OCI-LY7 (cell line): ENCODE measurements at regions not wholly inside any gene's neighbourhood (a gene's known extent, or its start where the extent isn't known, plus 50 kb on each side); places are given as distances from the start of the nearest gene placed in this dataset.

Experiments used
- BruUV-seq: library from RNA; stranded (reverse); fragments of 400-500 nt; replicated peaks from 2 replicates; lab custom pipeline; 2021; lab: Mats Ljungman, UMichigan
- CTCF ChIA-PET: fragments of 300-600 bp; sonication (Branson Sonifier 250); formaldehyde crosslinking; loops from one replicate; lab custom pipeline; 2022; ENCODE audit warnings: antibody characterized with exemption; ENCODE audit not compliant: unreplicated experiment; lab: Charles Lee
- POLR2A ChIA-PET: fragments of 300-600 bp; sonication (Branson Sonifier 250); formaldehyde crosslinking; loops from one replicate; lab custom pipeline; 2022; ENCODE audit warnings: antibody characterized with exemption; lab: Charles Lee
- DNase-seq: peaks from one replicate; pipeline ENCODE4 v3.0.0-alpha.2; 2015; ENCODE audit warnings: low spot score
- H2AFZ ChIP-seq: fragments of 200-600 bp; sonication (generic), shearing (Covaris generic); 2 replicates; pipeline ENCODE4 v1.6.1; 2014; ENCODE audit warnings: mild to moderate bottlenecking, antibody characterized with exemption, low read length, moderate library complexity
- H3K27ac ChIP-seq: fragments of 200-600 bp; sonication (generic); 2 replicates; pipeline ENCODE4 v1.5.1; 2014; ENCODE audit warnings: mixed run types, low read depth, mild to moderate bottlenecking, moderate library complexity, low read length, inconsistent platforms; ENCODE audit not compliant: poor library complexity, severe bottlenecking
- H3K36me3 ChIP-seq: fragments of 200-600 bp; sonication (generic); 2 replicates; pipeline ENCODE4 v1.6.1; 2014; ENCODE audit warnings: mild to moderate bottlenecking, antibody characterized with exemption, low read length, moderate library complexity, mixed read lengths; ENCODE audit not compliant: insufficient read depth
- H3K4me1 ChIP-seq: fragments of 200-600 bp; sonication (generic); 2 replicates; pipeline ENCODE4 v1.5.1; 2014; ENCODE audit warnings: mild to moderate bottlenecking, low read length; ENCODE audit not compliant: insufficient read depth, poor library complexity, severe bottlenecking
- H3K4me2 ChIP-seq: fragments of 200-600 bp; sonication (generic); 2 replicates; pipeline ENCODE4 v1.6.1; 2014; ENCODE audit warnings: mild to moderate bottlenecking, low read length
- H3K4me3 ChIP-seq: fragments of 200-600 bp; sonication (generic); 2 replicates; pipeline ENCODE4 v1.5.1; 2014; ENCODE audit warnings: mild to moderate bottlenecking, low read depth, low read length; ENCODE audit not compliant: poor library complexity, severe bottlenecking
- H3K79me2 ChIP-seq: fragments of 200-600 bp; sonication (generic); 2 replicates; pipeline ENCODE4 v1.6.1; 2016; ENCODE audit warnings: low read depth, mild to moderate bottlenecking, low read length, moderate library complexity, mixed read lengths; ENCODE audit not compliant: insufficient read depth
- H3K9me2 ChIP-seq: fragments of 200-600 bp; sonication (generic); 2 replicates; pipeline ENCODE4 v1.6.1; 2016; ENCODE audit warnings: mild to moderate bottlenecking, low read length, mixed read lengths; ENCODE audit not compliant: insufficient read depth
- H3K9me3 ChIP-seq: fragments of 200-600 bp; sonication (generic); 2 replicates; pipeline ENCODE4 v1.6.1; 2014; ENCODE audit warnings: mild to moderate bottlenecking, mixed run types, low read length, mixed read lengths
- H4K20me1 ChIP-seq: fragments of 200-600 bp; sonication (generic); 2 replicates; pipeline ENCODE4 v1.6.1; 2014; ENCODE audit warnings: mild to moderate bottlenecking, antibody characterized with exemption, low read length, moderate library complexity, mixed read lengths; ENCODE audit not compliant: insufficient read depth
- CTCF ChIP-seq: fragments of 200-600 bp; sonication (generic); conservative IDR thresholded peaks from 2 replicates; pipeline ENCODE4 v1.5.1; 2014; ENCODE audit warnings: mild to moderate bottlenecking, antibody characterized with exemption, low read length, moderate library complexity, mixed read lengths
- EZH2phosphoT487 ChIP-seq: fragments of 200-600 bp; sonication (generic); IDR thresholded peaks from 2 replicates; pipeline ENCODE4 v1.6.1; 2018; ENCODE audit warnings: low read depth, borderline replicate concordance, mild to moderate bottlenecking, mixed run types, antibody characterized with exemption, low read length, moderate library complexity, mixed read lengths
- intact Hi-C: fragments of 100-400 bp; cut with micrococcal nuclease; formaldehyde crosslinking; loops from one replicate; pipeline ENCODE4 v1.10.0; 2022; ENCODE audit not compliant: unreplicated experiment

- H3K4me3 ChIP-seq = no peak overlapping the region
- CTCF ChIA-PET = no interaction called here
- TF ChIP-seq EZH2phosphoT487 (no peak), CTCF (no peak)
- no peaks in the 10 kb centered on the region for H3K36me3 ChIP-seq
- no peak overlapping the region for H3K27ac ChIP-seq
- H3K9me3 ChIP-seq = no peaks in the 10 kb centered on the region
- no peaks in the 10 kb centered on the region for H4K20me1 ChIP-seq
- no peak overlapping the region for H2AFZ ChIP-seq
- no TSS peak for BruUV-seq
- POLR2A ChIA-PET = no interaction called here
- no peak for DNase-seq
- H3K4me1 ChIP-seq = no peaks in the 10 kb centered on the region
- no peak overlapping the region for H3K4me2 ChIP-seq
- no peaks in the 10 kb centered on the region for H3K79me2 ChIP-seq
- no peaks in the 10 kb centered on the region for H3K9me2 ChIP-seq
- intact Hi-C loops = no loop called here
These were observed 717.5 kb upstream of the LRRN3 start for GRCh38 chr7:110373416-110373815.

GRCh38 chr7:110373859-110374258, 717.1 kb upstream of the LRRN3 start:
- POLR2A ChIA-PET = no interaction called here

More at GRCh38 chr7:110373859-110374258, 717.1 kb upstream of the LRRN3 start:
- Histone ChIP-seq H3K4me3 (no peak overlapping the region), H3K36me3 (no peaks in the 10 kb centered on the region), H3K9me3 (no peaks in the 10 kb centered on the region), H3K9me2 (no peaks in the 10 kb centered on the region), H3K79me2 (no peaks in the 10 kb centered on the region), H2AFZ (no peak overlapping the region), H3K27ac (no peak overlapping the region), H4K20me1 (no peaks in the 10 kb centered on the region), H3K4me2 (no peak overlapping the region), H3K4me1 (no peaks in the 10 kb centered on the region)
- no TSS peak for BruUV-seq
- no peak for TF ChIP-seq EZH2phosphoT487
- no peak for TF ChIP-seq CTCF
- no peak for DNase-seq
- intact Hi-C loops = no loop called here
- CTCF ChIA-PET = no interaction called here
